ENCODE measurements at regions not wholly inside any gene's neighbourhood (a gene's known extent, or its start where the extent isn't known, plus 50 kb on each side); places are given as distances from the start of the nearest gene placed in this dataset.

GRCh38 chr14:54132496-54132895 is 175.9 kb upstream of the BMP4 start:
- TF ChIP-seq CTCF (conservative IDR thresholded peaks at IDR 0.05 in 1 of 2, IDR thresholded peaks at IDR 0.05 in 1 of 2; ENCODE audit: low read depth in 1 of 2, low read length in 2 of 2), result no peak
- TF ChIP-seq EZH2 (IDR thresholded peaks at IDR 0.05; ENCODE audit: low read length, missing control alignments), result no peak
